ENCODE measurements at regions not wholly inside any gene's neighbourhood (a gene's known extent, or its start where the extent isn't known, plus 50 kb on each side); places are given as distances from the start of the nearest gene placed in this dataset.

- DNase-seq (ENCODE audit: low read depth, low spot score), result no peak
- in situ Hi-C loops (cut with HindIII; ENCODE audit: low pct_unique_long_range_greater_than_20kb, low sequenced_read_pairs), result no loop called here
Measured at GRCh38 chr5:142512043-142513042, 173.5 kb downstream of the FGF1 start.

- in situ Hi-C loops (cut with HindIII; ENCODE audit: low pct_unique_long_range_greater_than_20kb, low sequenced_read_pairs), result no loop called here
- no peak for DNase-seq (ENCODE audit: low read depth, low spot score)
Measured at GRCh38 chr5:142511358-142511757, 174.5 kb downstream of the FGF1 start.

GRCh38 chr5:142509026-142509425 is 176.9 kb downstream of the FGF1 start:
- DNase-seq (ENCODE audit: low read depth, low spot score), result no peak
- in situ Hi-C loops (cut with HindIII; ENCODE audit: low pct_unique_long_range_greater_than_20kb, low sequenced_read_pairs), result no loop called here

GRCh38 chr5:142508591-142508990 is 177.3 kb downstream of the FGF1 start:
- in situ Hi-C loops (cut with HindIII; ENCODE audit: low pct_unique_long_range_greater_than_20kb, low sequenced_read_pairs), result no loop called here

GRCh38 chr5:142507531-142508372 is 178.1 kb downstream of the FGF1 start:
- no peak for DNase-seq (ENCODE audit: low read depth, low spot score)
- in situ Hi-C loops (cut with HindIII; ENCODE audit: low pct_unique_long_range_greater_than_20kb, low sequenced_read_pairs), result no loop called here

More at GRCh38 chr5:142508591-142508990, 177.3 kb downstream of the FGF1 start:
- DNase-seq (ENCODE audit: low read depth, low spot score), result no peak

- no peak for DNase-seq (ENCODE audit: low read depth, low spot score)
- in situ Hi-C loops (cut with HindIII; ENCODE audit: low pct_unique_long_range_greater_than_20kb, low sequenced_read_pairs), result no loop called here
Measured at GRCh38 chr5:142506756-142507155, 179.1 kb downstream of the FGF1 start.

- in situ Hi-C loops (cut with HindIII; ENCODE audit: low pct_unique_long_range_greater_than_20kb, low sequenced_read_pairs), result no loop called here
Measured at GRCh38 chr5:142506046-142506445, 179.8 kb downstream of the FGF1 start.

GRCh38 chr5:142501890-142502289 is 177.1 kb upstream of the SPRY4 start:
- no peak for DNase-seq (ENCODE audit: low read depth, low spot score)
- in situ Hi-C loops (cut with HindIII; ENCODE audit: low pct_unique_long_range_greater_than_20kb, low sequenced_read_pairs), result no loop called here

More at GRCh38 chr5:142506046-142506445, 179.8 kb downstream of the FGF1 start:
- DNase-seq (ENCODE audit: low read depth, low spot score), result no peak

GRCh38 chr5:142500227-142500905 is 175.5 kb upstream of the SPRY4 start:
- in situ Hi-C loops (cut with HindIII; ENCODE audit: low pct_unique_long_range_greater_than_20kb, low sequenced_read_pairs), result no loop called here
- no peak for DNase-seq (ENCODE audit: low read depth, low spot score)

GRCh38 chr5:142499591-142500226 is 174.9 kb upstream of the SPRY4 start:
- in situ Hi-C loops (cut with HindIII; ENCODE audit: low pct_unique_long_range_greater_than_20kb, low sequenced_read_pairs), result no loop called here
- no peak for DNase-seq (ENCODE audit: low read depth, low spot score)

- in situ Hi-C loops (cut with HindIII; ENCODE audit: low pct_unique_long_range_greater_than_20kb, low sequenced_read_pairs), result no loop called here
- no peak for DNase-seq (ENCODE audit: low read depth, low spot score)
Measured at GRCh38 chr5:142498298-142498697, 173.5 kb upstream of the SPRY4 start.

- in situ Hi-C loops (cut with HindIII; ENCODE audit: low pct_unique_long_range_greater_than_20kb, low sequenced_read_pairs), result no loop called here
- no peak for DNase-seq (ENCODE audit: low read depth, low spot score)
Measured at GRCh38 chr5:142495531-142495930, 170.7 kb upstream of the SPRY4 start.

- no peak for DNase-seq (ENCODE audit: low read depth, low spot score)
- in situ Hi-C loops (cut with HindIII; ENCODE audit: low pct_unique_long_range_greater_than_20kb, low sequenced_read_pairs), result no loop called here
Measured at GRCh38 chr5:142493875-142494518, 169.2 kb upstream of the SPRY4 start.

GRCh38 chr5:142492781-142493281 is 168.0 kb upstream of the SPRY4 start:
- DNase-seq (ENCODE audit: low read depth, low spot score), result no peak
- in situ Hi-C loops (cut with HindIII; ENCODE audit: low pct_unique_long_range_greater_than_20kb, low sequenced_read_pairs), result no loop called here

GRCh38 chr5:142491679-142492078 is 166.9 kb upstream of the SPRY4 start:
- no peak for DNase-seq (ENCODE audit: low read depth, low spot score)
- in situ Hi-C loops (cut with HindIII; ENCODE audit: low pct_unique_long_range_greater_than_20kb, low sequenced_read_pairs), result no loop called here

GRCh38 chr5:142491270-142491669 is 166.4 kb upstream of the SPRY4 start:
- in situ Hi-C loops (cut with HindIII; ENCODE audit: low pct_unique_long_range_greater_than_20kb, low sequenced_read_pairs), result no loop called here
- DNase-seq (ENCODE audit: low read depth, low spot score), result peak; percentile 97

- in situ Hi-C loops (cut with HindIII; ENCODE audit: low pct_unique_long_range_greater_than_20kb, low sequenced_read_pairs), result no loop called here
- DNase-seq (ENCODE audit: low read depth, low spot score), result no peak
Measured at GRCh38 chr5:142486581-142486980, 161.8 kb upstream of the SPRY4 start.

Measured in SK-MEL-5 (cell line).